ENCODE measurements at regions not wholly inside any gene's neighbourhood (a gene's known extent, or its start where the extent isn't known, plus 50 kb on each side); places are given as distances from the start of the nearest gene placed in this dataset.
"Not testable (repeated sequence)": the region's sequence is repeated elsewhere in the genome, so short reads cannot be mapped to it uniquely, and the experiment has no call there.

DNA sequence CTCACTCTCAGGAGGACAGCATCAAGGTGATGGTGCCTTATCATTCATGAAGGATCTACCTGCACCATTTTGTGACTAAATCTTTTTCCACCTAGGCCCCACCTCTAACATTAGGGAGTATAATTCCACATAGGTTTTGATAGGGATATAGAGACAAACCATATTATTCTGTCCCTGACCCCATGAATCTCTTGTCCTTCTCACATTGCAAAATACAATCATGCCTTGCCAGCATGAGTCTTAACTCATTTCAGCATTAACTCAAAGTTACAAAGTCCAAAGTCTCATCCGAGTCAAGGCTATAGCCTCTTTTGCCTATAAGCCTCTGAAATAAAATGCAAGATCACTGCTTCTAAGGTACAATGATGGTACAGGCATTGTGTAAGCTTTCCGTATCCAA is 111.5 kb upstream of the CTSV start:
- Mint-ChIP-seq H3K4me1 (peaks cover 57 to 60% of the 10 kb centered on the region in 2 experiments), H3K36me3 (ENCODE audit: insufficient read depth in 1 of 3, low read depth in 3 of 3) (peaks cover 84 to 95% (median 91%) of the 10 kb centered on the region in 3 experiments), H3K27ac (peak overlapping the region in 2 of 3 experiments; percentile 69 to 98; a peak in 5 of 7 replicates)
- H3K27me3 Mint-ChIP-seq (ENCODE audit: low read depth); H3K4me3 Mint-ChIP-seq; H3K4ac ChIP-seq (ENCODE audit: low read depth, low read length); H3K23ac ChIP-seq (ENCODE audit: insufficient read length, low read depth, low read length); H2AK5ac ChIP-seq (ENCODE audit: insufficient read length, low read length); H4K20me1 ChIP-seq (ENCODE audit: control insufficient read depth, insufficient read depth, insufficient read length); H2BK20ac ChIP-seq (ENCODE audit: low read depth, low read length, poor library complexity, severe bottlenecking); H3K9me3 Mint-ChIP-seq; H3K56ac ChIP-seq (ENCODE audit: insufficient read length, low read depth, low read length); H3T11ph ChIP-seq (ENCODE audit: low read length); H4K5ac ChIP-seq (ENCODE audit: insufficient read length, low read depth, low read length); H3K79me1 ChIP-seq (ENCODE audit: insufficient read depth, low read depth, low read length, poor library complexity, severe bottlenecking); H2BK12ac ChIP-seq (ENCODE audit: insufficient read length, low read depth, low read length); H4K8ac ChIP-seq (replicated peaks; ENCODE audit: insufficient read length, low read depth, low read length); H2BK15ac ChIP-seq (ENCODE audit: low read depth, low read length); H4K91ac ChIP-seq (ENCODE audit: insufficient read length, low read depth, low read length); H2BK120ac ChIP-seq (ENCODE audit: low read depth, low read length, poor library complexity, severe bottlenecking); H3K27ac ChIP-seq (ENCODE audit: insufficient read length, low read depth, low read length); DNase-seq; H3K4me2 ChIP-seq (ENCODE audit: insufficient read depth, insufficient read length, low read length); H2BK5ac ChIP-seq (ENCODE audit: insufficient read length, low read length); H2AFZ ChIP-seq (ENCODE audit: low read length); H3K27me3 ChIP-seq (ENCODE audit: insufficient read depth, low read length); H3K79me2 ChIP-seq (ENCODE audit: insufficient read depth, low read length); H3K9me3 ChIP-seq (ENCODE audit: control insufficient read depth, low read depth, low read length); H3K9ac ChIP-seq (ENCODE audit: extremely low read depth, insufficient read length, low read length); H3K18ac ChIP-seq (ENCODE audit: insufficient read length, low read depth, low read length); H3K23me2 ChIP-seq (ENCODE audit: insufficient read length, low read depth, low read length, poor library complexity, severe bottlenecking); H3K14ac ChIP-seq (ENCODE audit: insufficient read depth, low read length): not testable (repeated sequence)
- peaks cover 22% of the 10 kb centered on the region; the same call in 1 of the 2 replicates for H3K4me1 ChIP-seq (ENCODE audit: insufficient read depth, low read length)
- no CpG with 5 or more reads among the region's 2 CpGs for WGBS (ENCODE audit: extremely low coverage, insufficient read length, low lambda C conversion rate)

DNA sequence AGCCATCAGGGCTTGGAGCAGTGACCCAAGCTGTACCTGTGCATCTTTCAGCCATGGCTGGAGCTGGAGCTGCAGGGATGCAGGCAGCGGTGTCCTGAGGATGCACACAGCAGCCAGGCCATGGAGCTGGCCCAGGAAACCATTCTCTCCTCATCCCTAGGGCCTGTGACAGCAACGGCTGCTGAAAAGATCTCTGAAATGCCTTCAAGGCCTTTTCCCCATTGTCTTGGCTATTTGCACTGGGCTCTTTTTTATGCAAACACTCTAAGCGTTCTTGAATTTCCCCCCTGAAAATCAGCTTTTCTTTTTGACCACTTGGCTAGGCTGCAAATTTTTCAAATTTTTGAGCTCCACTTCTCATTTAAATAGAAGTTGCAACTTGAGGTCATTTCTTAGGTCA is 109.5 kb upstream of the CTSV start:
- H3K56ac ChIP-seq (ENCODE audit: insufficient read length, low read depth, low read length); H3K18ac ChIP-seq (ENCODE audit: insufficient read length, low read depth, low read length); H2AK5ac ChIP-seq (ENCODE audit: insufficient read length, low read length); H4K20me1 ChIP-seq (ENCODE audit: control insufficient read depth, insufficient read depth, insufficient read length); H3K9me3 Mint-ChIP-seq; H3K9me3 ChIP-seq (ENCODE audit: control insufficient read depth, low read depth, low read length); H3K4me2 ChIP-seq (ENCODE audit: insufficient read depth, insufficient read length, low read length); H3K23me2 ChIP-seq (ENCODE audit: insufficient read length, low read depth, low read length, poor library complexity, severe bottlenecking); H3K27me3 Mint-ChIP-seq (ENCODE audit: low read depth); H3K9ac ChIP-seq (ENCODE audit: extremely low read depth, insufficient read length, low read length); H2AFZ ChIP-seq (ENCODE audit: low read length); H2BK20ac ChIP-seq (ENCODE audit: low read depth, low read length, poor library complexity, severe bottlenecking); H3K23ac ChIP-seq (ENCODE audit: insufficient read length, low read depth, low read length); H2BK120ac ChIP-seq (ENCODE audit: low read depth, low read length, poor library complexity, severe bottlenecking); H4K5ac ChIP-seq (ENCODE audit: insufficient read length, low read depth, low read length); H3K14ac ChIP-seq (ENCODE audit: insufficient read depth, low read length); H3T11ph ChIP-seq (ENCODE audit: low read length); H3K27me3 ChIP-seq (ENCODE audit: insufficient read depth, low read length); H2BK15ac ChIP-seq (ENCODE audit: low read depth, low read length); H4K91ac ChIP-seq (ENCODE audit: insufficient read length, low read depth, low read length); H3K4ac ChIP-seq (ENCODE audit: low read depth, low read length); H2BK12ac ChIP-seq (ENCODE audit: insufficient read length, low read depth, low read length); H2BK5ac ChIP-seq (ENCODE audit: insufficient read length, low read length); H3K79me1 ChIP-seq (ENCODE audit: insufficient read depth, low read depth, low read length, poor library complexity, severe bottlenecking); H3K79me2 ChIP-seq (ENCODE audit: insufficient read depth, low read length); H4K8ac ChIP-seq (replicated peaks; ENCODE audit: insufficient read length, low read depth, low read length): not testable (repeated sequence)
- peaks cover 22% of the 10 kb centered on the region; the same call in 1 of the 2 replicates for H3K4me1 ChIP-seq (ENCODE audit: insufficient read depth, low read length)
- H3K27ac ChIP-seq (ENCODE audit: insufficient read length, low read depth, low read length): peak overlapping the region; percentile 80
- Mint-ChIP-seq H3K4me1 (peaks cover 69% of the 10 kb centered on the region in 2 experiments), H3K27ac (peak overlapping the region; percentile 91 to 98 (median 96)), H3K4me3 (peak overlapping the region; percentile 8 to 17; a peak in 2 of 5 replicates), H3K36me3 (ENCODE audit: insufficient read depth in 1 of 3, low read depth in 3 of 3) (peaks cover 78 to 90% (median 89%) of the 10 kb centered on the region in 3 experiments)
- no CpG with 5 or more reads among the region's 3 CpGs for WGBS (ENCODE audit: extremely low coverage, insufficient read length, low lambda C conversion rate)
- DNase-seq: peak; percentile 70

Measured in H9 (cell line).